ENCODE measurements at regions not wholly inside any gene's neighbourhood (a gene's known extent, or its start where the extent isn't known, plus 50 kb on each side); places are given as distances from the start of the nearest gene placed in this dataset.
A peak's percentile ranks its signal among the peaks of the same experiment; 100 is the strongest.
"Not testable (repeated sequence)": the region's sequence is repeated elsewhere in the genome, so short reads cannot be mapped to it uniquely, and the experiment has no call there.

- DNase-seq (ENCODE audit: low read depth) = not testable (repeated sequence)
Measured at GRCh38 chrX:3837958-3838643, 124.7 kb upstream of the PRKX start.

GRCh38 chrX:3837211-3837610 is 123.8 kb upstream of the PRKX start:
- not testable (repeated sequence) for DNase-seq (ENCODE audit: low read depth)

GRCh38 chrX:3833761-3834542 is 120.5 kb upstream of the PRKX start:
- not testable (repeated sequence) for DNase-seq (ENCODE audit: low read depth)

GRCh38 chrX:3830020-3830419 is 116.6 kb upstream of the PRKX start:
- not testable (repeated sequence) for DNase-seq (ENCODE audit: low read depth)

- DNase-seq (ENCODE audit: low read depth) = not testable (repeated sequence)
Measured at GRCh38 chrX:3829041-3829531, 115.6 kb upstream of the PRKX start.

- DNase-seq (ENCODE audit: low read depth) = not testable (repeated sequence)
Measured at GRCh38 chrX:3828378-3829040, 115.1 kb upstream of the PRKX start.

GRCh38 chrX:3824008-3824407 is 110.6 kb upstream of the PRKX start:
- not testable (repeated sequence) for DNase-seq (ENCODE audit: low read depth)

GRCh38 chrX:3820167-3820566 is 106.7 kb upstream of the PRKX start:
- DNase-seq (ENCODE audit: low read depth) = no peak

GRCh38 chrX:3817480-3817879 is 104.0 kb upstream of the PRKX start:
- not testable (repeated sequence) for DNase-seq (ENCODE audit: low read depth)

- peak; percentile 0 for DNase-seq (ENCODE audit: low read depth)
Measured at GRCh38 chrX:3815896-3816664, 102.6 kb upstream of the PRKX start.

GRCh38 chrX:3811331-3812311 is 98.2 kb upstream of the PRKX start:
- DNase-seq (ENCODE audit: low read depth) = peak; percentile 36

- no peak for DNase-seq (ENCODE audit: low read depth)
Measured at GRCh38 chrX:3807906-3808305, 94.5 kb upstream of the PRKX start.

GRCh38 chrX:3806630-3807029 is 93.2 kb upstream of the PRKX start:
- no peak for DNase-seq (ENCODE audit: low read depth)

GRCh38 chrX:3803713-3804112 is 90.3 kb upstream of the PRKX start:
- no peak for DNase-seq (ENCODE audit: low read depth)

- no peak for DNase-seq (ENCODE audit: low read depth)
Measured at GRCh38 chrX:3803305-3803704, 89.9 kb upstream of the PRKX start.

- DNase-seq (ENCODE audit: low read depth) = not testable (repeated sequence)
Measured at GRCh38 chrX:3795411-3795810, 82.0 kb upstream of the PRKX start.

GRCh38 chrX:3791449-3791848 is 78.0 kb upstream of the PRKX start:
- no peak for DNase-seq (ENCODE audit: low read depth)

- DNase-seq (ENCODE audit: low read depth) = no peak
Measured at GRCh38 chrX:3788494-3789233, 75.2 kb upstream of the PRKX start.

- no peak for DNase-seq (ENCODE audit: low read depth)
Measured at GRCh38 chrX:3787856-3788255, 74.4 kb upstream of the PRKX start.

- not testable (repeated sequence) for DNase-seq (ENCODE audit: low read depth)
Measured at GRCh38 chrX:3785822-3786221, 72.4 kb upstream of the PRKX start.
